ENCODE measurements at regions not wholly inside any gene's neighbourhood (a gene's known extent, or its start where the extent isn't known, plus 50 kb on each side); places are given as distances from the start of the nearest gene placed in this dataset.
"Not testable (repeated sequence)": the region's sequence is repeated elsewhere in the genome, so short reads cannot be mapped to it uniquely, and the experiment has no call there.

GRCh38 chr10:25843551-25844170, 90.4 kb upstream of the MYO3A start:
- Histone ChIP-seq H2AFZ (ENCODE audit: low read length) (no peak overlapping the region), H3K4me3 (ENCODE audit: low read depth, low read length, poor library complexity, severe bottlenecking) (no peak overlapping the region), H3K9me3 (ENCODE audit: low read length) (no peaks in the 10 kb centered on the region), H3K4me1 (ENCODE audit: insufficient read depth, low read length, poor library complexity, severe bottlenecking) (no peaks in the 10 kb centered on the region), H3K27ac (ENCODE audit: low read depth, low read length, poor library complexity, severe bottlenecking) (no peak overlapping the region), H3K79me2 (ENCODE audit: insufficient read depth, low read depth, low read length) (no peaks in the 10 kb centered on the region), H3K4me2 (ENCODE audit: low read length) (no peak overlapping the region), H4K20me1 (ENCODE audit: insufficient read depth, low read length) (no peaks in the 10 kb centered on the region), H3K36me3 (ENCODE audit: insufficient read depth, low read length) (no peaks in the 10 kb centered on the region), H3K9me2 (ENCODE audit: insufficient read depth, low read length) (no peaks in the 10 kb centered on the region)
- TF ChIP-seq EZH2phosphoT487 (IDR thresholded peaks at IDR 0.05; ENCODE audit: borderline replicate concordance, low read depth, low read length) (no peak), CTCF (conservative IDR thresholded peaks at IDR 0.05; ENCODE audit: low read length) (no peak)
- intact Hi-C loops (cut with micrococcal nuclease; ENCODE audit: unreplicated experiment): no loop called here
- no TSS peak for BruUV-seq (replicated peaks)
- POLR2A ChIA-PET: interaction anchor here (0.6 kb wide), 2 partner anchors 421 to 1432 kb away, joined by 3 read pairs; no protein-coding TSS in a partner anchor
- CTCF ChIA-PET (ENCODE audit: unreplicated experiment): no interaction called here
- no peak for DNase-seq (ENCODE audit: low spot score)

- H3K9me3 ChIP-seq (ENCODE audit: low read length); H3K4me1 ChIP-seq (ENCODE audit: insufficient read depth, low read length, poor library complexity, severe bottlenecking); H3K9me2 ChIP-seq (ENCODE audit: insufficient read depth, low read length); H4K20me1 ChIP-seq (ENCODE audit: insufficient read depth, low read length); H3K4me2 ChIP-seq (ENCODE audit: low read length); H3K79me2 ChIP-seq (ENCODE audit: insufficient read depth, low read depth, low read length); DNase-seq (ENCODE audit: low spot score); H3K36me3 ChIP-seq (ENCODE audit: insufficient read depth, low read length); intact Hi-C loops (cut with micrococcal nuclease; ENCODE audit: unreplicated experiment); H3K27ac ChIP-seq (ENCODE audit: low read depth, low read length, poor library complexity, severe bottlenecking); H3K4me3 ChIP-seq (ENCODE audit: low read depth, low read length, poor library complexity, severe bottlenecking); BruUV-seq (replicated peaks); H2AFZ ChIP-seq (ENCODE audit: low read length); CTCF ChIA-PET (ENCODE audit: unreplicated experiment): not testable (repeated sequence)
- POLR2A ChIA-PET: interaction anchor here (0.7 kb wide), 1 partner anchor 178 kb away, joined by 3 read pairs; no protein-coding TSS in a partner anchor
Observed at GRCh38 chr10:25844716-25845115, 89.3 kb upstream of the MYO3A start.

GRCh38 chr10:25849268-25849667, 84.8 kb upstream of the MYO3A start:
- no peaks in the 10 kb centered on the region for H3K36me3 ChIP-seq (ENCODE audit: insufficient read depth, low read length)
- no peak overlapping the region for H3K4me3 ChIP-seq (ENCODE audit: low read depth, low read length, poor library complexity, severe bottlenecking)
- ChIA-PET POLR2A (no interaction called here), CTCF (ENCODE audit: unreplicated experiment) (no interaction called here)
- H3K4me2 ChIP-seq (ENCODE audit: low read length): no peak overlapping the region
- H3K9me3 ChIP-seq (ENCODE audit: low read length): no peaks in the 10 kb centered on the region
- BruUV-seq (replicated peaks): no TSS peak
- DNase-seq (ENCODE audit: low spot score): no peak
- no peaks in the 10 kb centered on the region for H3K9me2 ChIP-seq (ENCODE audit: insufficient read depth, low read length)
- H3K79me2 ChIP-seq (ENCODE audit: insufficient read depth, low read depth, low read length): no peaks in the 10 kb centered on the region
- intact Hi-C loops (cut with micrococcal nuclease; ENCODE audit: unreplicated experiment): no loop called here
- no peaks in the 10 kb centered on the region for H3K4me1 ChIP-seq (ENCODE audit: insufficient read depth, low read length, poor library complexity, severe bottlenecking)
- H4K20me1 ChIP-seq (ENCODE audit: insufficient read depth, low read length): no peaks in the 10 kb centered on the region
- no peak overlapping the region for H2AFZ ChIP-seq (ENCODE audit: low read length)
- no peak overlapping the region for H3K27ac ChIP-seq (ENCODE audit: low read depth, low read length, poor library complexity, severe bottlenecking)
- no peak for TF ChIP-seq CTCF (conservative IDR thresholded peaks at IDR 0.05; ENCODE audit: low read length)
- no peak for TF ChIP-seq EZH2phosphoT487 (IDR thresholded peaks at IDR 0.05; ENCODE audit: borderline replicate concordance, low read depth, low read length)

Data from OCI-LY7 (cell line).